PC-9 (cell line): ENCODE measurements at regions not wholly inside any gene's neighbourhood (a gene's known extent, or its start where the extent isn't known, plus 50 kb on each side); places are given as distances from the start of the nearest gene placed in this dataset.

Source experiments
- BruUV-seq: library from RNA; stranded (reverse); fragments of 400-500 nt; replicated peaks from 2 replicates; lab custom pipeline; 2021; lab: Mats Ljungman, UMichigan
- CTCF ChIA-PET: fragments of 300-600 bp; sonication (Branson Sonifier 250); formaldehyde crosslinking; loops from one replicate; lab custom pipeline; 2022; ENCODE audit warnings: antibody characterized with exemption; lab: Charles Lee
- POLR2A ChIA-PET: fragments of 300-600 bp; sonication (Branson Sonifier 250); formaldehyde crosslinking; loops from one replicate; lab custom pipeline; 2022; ENCODE audit warnings: antibody characterized with exemption; ENCODE audit not compliant: unreplicated experiment; lab: Charles Lee
- DNase-seq, 2 experiments: peaks; one replicate each; pipeline versions ENCODE4 v3.0.0 to v3.0.0-alpha.2; 2015 to 2022; ENCODE audit warnings: mixed read lengths in 1 of 2
- H2AFZ ChIP-seq: fragments of 200-600 bp; sonication (generic); 2 replicates; pipeline ENCODE4 v1.8.1; 2017; ENCODE audit warnings: antibody characterized with exemption
- H3F3A ChIP-seq: fragments of 200-600 bp; sonication (generic); 2 replicates; pipeline ENCODE4 v1.8.1; 2017; ENCODE audit warnings: antibody characterized with exemption, mild to moderate bottlenecking, low read depth; ENCODE audit not compliant: insufficient read depth
- H3K27ac ChIP-seq: fragments of 200-600 bp; sonication (generic); 2 replicates; pipeline ENCODE4 v1.6.1; 2016; ENCODE audit warnings: mixed run types
- H3K27me3 ChIP-seq: fragments of 200-600 bp; sonication (generic); 2 replicates; pipeline ENCODE4 v1.6.1; 2016; ENCODE audit warnings: low read depth, mixed run types; ENCODE audit not compliant: insufficient read depth
- H3K36me3 ChIP-seq: fragments of 200-600 bp; sonication (generic); 2 replicates; pipeline ENCODE4 v1.6.1; 2016; ENCODE audit warnings: low read depth, mixed run types
- H3K4me1 ChIP-seq: fragments of 200-600 bp; sonication (generic); replicated peaks from 2 replicates; pipeline ENCODE4 v1.6.1; 2016; ENCODE audit warnings: mixed run types; ENCODE audit not compliant: insufficient read depth
- H3K4me2 ChIP-seq: fragments of 200-600 bp; sonication (generic); 2 replicates; pipeline ENCODE4 v1.6.1; 2017; ENCODE audit warnings: mixed run types
- H3K4me3 ChIP-seq: fragments of 200-600 bp; sonication (generic); 2 replicates; pipeline ENCODE4 v1.6.1; 2016; ENCODE audit warnings: mixed run types
- H3K79me2 ChIP-seq: fragments of 200-600 bp; sonication (generic); 2 replicates; pipeline ENCODE4 v1.6.1; 2017; ENCODE audit warnings: low read depth, mixed run types
- H3K9me2 ChIP-seq: fragments of 200-600 bp; sonication (generic); 2 replicates; pipeline ENCODE4 v1.8.1; 2017; ENCODE audit warnings: mild to moderate bottlenecking; ENCODE audit not compliant: insufficient read depth
- H3K9me3 ChIP-seq: fragments of 200-600 bp; sonication (generic); 2 replicates; pipeline ENCODE4 v1.8.1; 2016; ENCODE audit warnings: low read depth; ENCODE audit not compliant: insufficient read depth
- H4K20me1 ChIP-seq: fragments of 200-600 bp; sonication (generic); 2 replicates; pipeline ENCODE4 v1.8.1; 2017; ENCODE audit not compliant: insufficient read depth
- CTCF ChIP-seq: fragments of 200-600 bp; sonication (generic); conservative IDR thresholded peaks from 2 replicates; pipeline ENCODE4 v1.6.1; 2017; ENCODE audit warnings: mixed run types, antibody characterized with exemption, mild to moderate bottlenecking, moderate library complexity
- EZH2 ChIP-seq: fragments of 200-600 bp; sonication (generic); IDR thresholded peaks from 2 replicates; pipeline ENCODE4 v1.8.0; 2017; ENCODE audit warnings: antibody characterized with exemption, low read depth
- intact Hi-C: fragments of 100-400 bp; cut with micrococcal nuclease; formaldehyde crosslinking; loops from one replicate; pipeline ENCODE4 v1.10.0; 2022; ENCODE audit not compliant: unreplicated experiment

- intact Hi-C loops: no loop called here
- no peaks in the 10 kb centered on the region; the same call in 1 of the 2 replicates for H4K20me1 ChIP-seq
Observed at GRCh38 chr16:5758281-5758680, 660.7 kb upstream of the EEF2KMT start.

DNA sequence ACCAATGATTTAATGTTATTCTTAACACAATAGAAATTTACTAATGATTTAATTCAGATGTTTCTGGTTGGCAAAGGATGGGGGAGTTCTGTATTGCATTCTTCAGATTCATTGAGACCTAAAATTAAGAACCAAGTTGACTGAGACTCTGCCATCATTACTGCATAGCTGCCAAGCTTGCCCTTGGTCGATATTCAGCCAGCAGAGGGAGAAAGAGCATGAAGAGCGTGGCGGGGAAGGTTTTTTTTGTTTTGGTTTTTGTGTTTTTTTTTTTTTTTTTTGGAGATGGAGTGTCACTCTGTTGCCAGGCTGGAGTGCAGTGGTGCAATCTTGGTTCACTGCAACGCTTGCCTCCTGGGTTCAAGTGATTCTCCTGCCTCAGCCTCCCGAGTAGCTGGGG, 659.4 kb upstream of the EEF2KMT start:
- H3F3A ChIP-seq: no peaks in the 10 kb centered on the region
- H3K4me1 ChIP-seq: no peaks in the 10 kb centered on the region
- H3K27ac ChIP-seq: no peak overlapping the region
- no peak for TF ChIP-seq EZH2
- no peak; the same call in 1 of the 2 replicates for TF ChIP-seq CTCF
- intact Hi-C loops: no loop called here
- H3K4me2 ChIP-seq: no peak overlapping the region
- H3K4me3 ChIP-seq: no peak overlapping the region
- H3K9me2 ChIP-seq: no peaks in the 10 kb centered on the region
- H2AFZ ChIP-seq: no peak overlapping the region
- no TSS peak for BruUV-seq
- H4K20me1 ChIP-seq: no peaks in the 10 kb centered on the region; the same call in 1 of the 2 replicates
- H3K9me3 ChIP-seq: no peaks in the 10 kb centered on the region
- ChIA-PET POLR2A (no interaction called here), CTCF (no interaction called here)
- peaks cover 21% of the 10 kb centered on the region for H3K27me3 ChIP-seq
- no peaks in the 10 kb centered on the region for H3K79me2 ChIP-seq
- DNase-seq: no peak
- no peaks in the 10 kb centered on the region for H3K36me3 ChIP-seq

More at GRCh38 chr16:5758281-5758680, 660.7 kb upstream of the EEF2KMT start:
- Histone ChIP-seq H3K4me3 (no peak overlapping the region), H3K4me2 (no peak overlapping the region), H3K27me3 (peaks cover 26% of the 10 kb centered on the region), H3K27ac (no peak overlapping the region), H2AFZ (no peak overlapping the region), H3K36me3 (no peaks in the 10 kb centered on the region), H3F3A (no peaks in the 10 kb centered on the region), H3K9me3 (no peaks in the 10 kb centered on the region), H3K9me2 (no peaks in the 10 kb centered on the region), H3K4me1 (no peaks in the 10 kb centered on the region), H3K79me2 (no peaks in the 10 kb centered on the region)
- BruUV-seq: no TSS peak
- TF ChIP-seq EZH2 (no peak), CTCF (no peak)
- no peak for DNase-seq
- ChIA-PET CTCF (no interaction called here), POLR2A (no interaction called here)

GRCh38 chr16:5753381-5753780, 655.8 kb upstream of the EEF2KMT start:
- intact Hi-C loops: no loop called here

More at GRCh38 chr16:5753381-5753780, 655.8 kb upstream of the EEF2KMT start:
- no peaks in the 10 kb centered on the region for H3K9me2 ChIP-seq
- H3F3A ChIP-seq: no peaks in the 10 kb centered on the region
- no peak overlapping the region for H3K4me3 ChIP-seq
- H2AFZ ChIP-seq: no peak overlapping the region
- no peaks in the 10 kb centered on the region for H4K20me1 ChIP-seq
- H3K9me3 ChIP-seq: no peaks in the 10 kb centered on the region
- no peaks in the 10 kb centered on the region for H3K4me1 ChIP-seq
- H3K79me2 ChIP-seq: no peaks in the 10 kb centered on the region
- H3K27me3 ChIP-seq: peaks cover 40% of the 10 kb centered on the region; the same call in 1 of the 2 replicates
- H3K4me2 ChIP-seq: no peak overlapping the region
- TF ChIP-seq EZH2: no peak
- TF ChIP-seq CTCF: no peak
- POLR2A ChIA-PET: no interaction called here
- CTCF ChIA-PET: no interaction called here
- no peak overlapping the region for H3K27ac ChIP-seq
- no peaks in the 10 kb centered on the region for H3K36me3 ChIP-seq
- DNase-seq: no peak
- no TSS peak for BruUV-seq
